Liver (tissue), 3 donors: ENCODE measurements at regions not wholly inside any gene's neighbourhood (a gene's known extent, or its start where the extent isn't known, plus 50 kb on each side); places are given as distances from the start of the nearest gene placed in this dataset.

Experiments
- EGR1 ChIP-seq, 2 donors: IDR thresholded peaks; 2 replicates each; pipeline ENCODE4 v1.6.1; 2016 to 2018; ENCODE audit warnings: antibody characterized with exemption in 2 of 2, low read depth in 2 of 2
- GABPA ChIP-seq, 2 donors: IDR thresholded peaks in 1 of 2; conservative IDR thresholded peaks in 1 of 2; 2 replicates each; pipeline ENCODE4 v1.6.1; 2016; ENCODE audit warnings: antibody characterized with exemption in 2 of 2, mild to moderate bottlenecking in 1 of 2, moderate library complexity in 1 of 2
- JUND ChIP-seq, 2 donors: IDR thresholded peaks; 2 replicates each; pipeline ENCODE4 v1.6.1; 2016; ENCODE audit warnings: antibody characterized with exemption in 2 of 2
- RAD21 ChIP-seq, 2 donors: IDR thresholded peaks; 2 replicates each; pipeline ENCODE4 v1.6.1; 2016; ENCODE audit warnings: antibody characterized with exemption in 2 of 2, mild to moderate bottlenecking in 2 of 2
- SP1 ChIP-seq: IDR thresholded peaks from 2 replicates; pipeline ENCODE4 v1.6.1; 2018; ENCODE audit warnings: antibody characterized with exemption, mild to moderate bottlenecking
- TAF1 ChIP-seq: conservative IDR thresholded peaks from 2 replicates; pipeline ENCODE4 v1.6.1; 2016; ENCODE audit warnings: antibody characterized with exemption, mild to moderate bottlenecking
- YY1 ChIP-seq: IDR thresholded peaks from 2 replicates; pipeline ENCODE4 v1.6.1; 2016; ENCODE audit warnings: antibody characterized with exemption, mild to moderate bottlenecking
- TF ChIP-seq, protein P1 (sequence below): IDR thresholded peaks from 2 replicates; pipeline ENCODE4 v1.6.1; 2016; ENCODE audit warnings: antibody characterized with exemption, mild to moderate bottlenecking
- TF ChIP-seq, protein P2 (sequence below): fragments of 150-350 bp; IDR thresholded peaks from 2 replicates; pipeline ENCODE4 v1.5.1; 2017; ENCODE audit warnings: improper control_type of control experiment, low read depth, low read length; ENCODE audit not compliant: missing input control
- TF ChIP-seq, protein P3 (sequence below): IDR thresholded peaks from 2 replicates; pipeline ENCODE4 v1.6.1; 2016; ENCODE audit warnings: antibody characterized with exemption
- TF ChIP-seq, protein P4 (sequence below): IDR thresholded peaks from 2 replicates; pipeline ENCODE4 v1.6.1; 2016; ENCODE audit warnings: antibody characterized with exemption
- TF ChIP-seq, protein P5 (sequence below): IDR thresholded peaks from 2 replicates; pipeline ENCODE4 v1.6.1; 2016; ENCODE audit warnings: antibody characterized with exemption
- donor health status: healthy.
- donor health status: healthy.

DNA sequence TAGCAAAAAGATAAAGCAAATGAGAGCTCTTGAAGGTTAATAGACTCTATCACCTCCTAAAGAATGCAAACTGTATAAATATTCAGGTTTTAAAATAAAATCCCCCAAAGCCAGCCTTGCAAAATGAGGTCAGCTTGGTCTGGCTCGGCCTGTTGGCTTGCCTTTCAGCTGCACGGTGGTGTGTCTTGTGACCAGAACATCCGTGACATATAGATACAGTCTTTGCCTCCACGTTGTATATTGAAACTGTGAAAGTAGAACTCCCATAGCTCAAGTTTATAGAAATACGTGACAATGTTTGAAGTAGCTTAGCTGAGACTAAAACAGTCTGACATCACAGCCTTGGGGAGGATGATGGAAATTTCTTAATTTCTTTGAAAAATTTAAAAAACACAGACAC, 236.6 kb upstream of the MYOCD start:
- TF ChIP-seq, protein P1, sequence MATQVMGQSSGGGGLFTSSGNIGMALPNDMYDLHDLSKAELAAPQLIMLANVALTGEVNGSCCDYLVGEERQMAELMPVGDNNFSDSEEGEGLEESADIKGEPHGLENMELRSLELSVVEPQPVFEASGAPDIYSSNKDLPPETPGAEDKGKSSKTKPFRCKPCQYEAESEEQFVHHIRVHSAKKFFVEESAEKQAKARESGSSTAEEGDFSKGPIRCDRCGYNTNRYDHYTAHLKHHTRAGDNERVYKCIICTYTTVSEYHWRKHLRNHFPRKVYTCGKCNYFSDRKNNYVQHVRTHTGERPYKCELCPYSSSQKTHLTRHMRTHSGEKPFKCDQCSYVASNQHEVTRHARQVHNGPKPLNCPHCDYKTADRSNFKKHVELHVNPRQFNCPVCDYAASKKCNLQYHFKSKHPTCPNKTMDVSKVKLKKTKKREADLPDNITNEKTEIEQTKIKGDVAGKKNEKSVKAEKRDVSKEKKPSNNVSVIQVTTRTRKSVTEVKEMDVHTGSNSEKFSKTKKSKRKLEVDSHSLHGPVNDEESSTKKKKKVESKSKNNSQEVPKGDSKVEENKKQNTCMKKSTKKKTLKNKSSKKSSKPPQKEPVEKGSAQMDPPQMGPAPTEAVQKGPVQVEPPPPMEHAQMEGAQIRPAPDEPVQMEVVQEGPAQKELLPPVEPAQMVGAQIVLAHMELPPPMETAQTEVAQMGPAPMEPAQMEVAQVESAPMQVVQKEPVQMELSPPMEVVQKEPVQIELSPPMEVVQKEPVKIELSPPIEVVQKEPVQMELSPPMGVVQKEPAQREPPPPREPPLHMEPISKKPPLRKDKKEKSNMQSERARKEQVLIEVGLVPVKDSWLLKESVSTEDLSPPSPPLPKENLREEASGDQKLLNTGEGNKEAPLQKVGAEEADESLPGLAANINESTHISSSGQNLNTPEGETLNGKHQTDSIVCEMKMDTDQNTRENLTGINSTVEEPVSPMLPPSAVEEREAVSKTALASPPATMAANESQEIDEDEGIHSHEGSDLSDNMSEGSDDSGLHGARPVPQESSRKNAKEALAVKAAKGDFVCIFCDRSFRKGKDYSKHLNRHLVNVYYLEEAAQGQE, result no peak
- TF ChIP-seq, protein P2, sequence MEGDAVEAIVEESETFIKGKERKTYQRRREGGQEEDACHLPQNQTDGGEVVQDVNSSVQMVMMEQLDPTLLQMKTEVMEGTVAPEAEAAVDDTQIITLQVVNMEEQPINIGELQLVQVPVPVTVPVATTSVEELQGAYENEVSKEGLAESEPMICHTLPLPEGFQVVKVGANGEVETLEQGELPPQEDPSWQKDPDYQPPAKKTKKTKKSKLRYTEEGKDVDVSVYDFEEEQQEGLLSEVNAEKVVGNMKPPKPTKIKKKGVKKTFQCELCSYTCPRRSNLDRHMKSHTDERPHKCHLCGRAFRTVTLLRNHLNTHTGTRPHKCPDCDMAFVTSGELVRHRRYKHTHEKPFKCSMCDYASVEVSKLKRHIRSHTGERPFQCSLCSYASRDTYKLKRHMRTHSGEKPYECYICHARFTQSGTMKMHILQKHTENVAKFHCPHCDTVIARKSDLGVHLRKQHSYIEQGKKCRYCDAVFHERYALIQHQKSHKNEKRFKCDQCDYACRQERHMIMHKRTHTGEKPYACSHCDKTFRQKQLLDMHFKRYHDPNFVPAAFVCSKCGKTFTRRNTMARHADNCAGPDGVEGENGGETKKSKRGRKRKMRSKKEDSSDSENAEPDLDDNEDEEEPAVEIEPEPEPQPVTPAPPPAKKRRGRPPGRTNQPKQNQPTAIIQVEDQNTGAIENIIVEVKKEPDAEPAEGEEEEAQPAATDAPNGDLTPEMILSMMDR, result no peak
- TF ChIP-seq YY1 (no peak), RAD21 (IDR thresholded peaks at IDR 0.05) (no peak), EGR1 (IDR thresholded peaks at IDR 0.05; ENCODE audit: low read depth in 2 of 2) (no peak), GABPA (IDR thresholded peaks at IDR 0.05 in 1 of 2, conservative IDR thresholded peaks at IDR 0.05 in 1 of 2) (no peak), TAF1 (no peak), JUND (IDR thresholded peaks at IDR 0.05) (no peak), SP1 (no peak)
- TF ChIP-seq, protein P3, sequence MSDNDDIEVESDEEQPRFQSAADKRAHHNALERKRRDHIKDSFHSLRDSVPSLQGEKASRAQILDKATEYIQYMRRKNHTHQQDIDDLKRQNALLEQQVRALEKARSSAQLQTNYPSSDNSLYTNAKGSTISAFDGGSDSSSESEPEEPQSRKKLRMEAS, result no peak
- TF ChIP-seq, protein P4, sequence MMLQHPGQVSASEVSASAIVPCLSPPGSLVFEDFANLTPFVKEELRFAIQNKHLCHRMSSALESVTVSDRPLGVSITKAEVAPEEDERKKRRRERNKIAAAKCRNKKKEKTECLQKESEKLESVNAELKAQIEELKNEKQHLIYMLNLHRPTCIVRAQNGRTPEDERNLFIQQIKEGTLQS, result no peak
- TF ChIP-seq, protein P5, sequence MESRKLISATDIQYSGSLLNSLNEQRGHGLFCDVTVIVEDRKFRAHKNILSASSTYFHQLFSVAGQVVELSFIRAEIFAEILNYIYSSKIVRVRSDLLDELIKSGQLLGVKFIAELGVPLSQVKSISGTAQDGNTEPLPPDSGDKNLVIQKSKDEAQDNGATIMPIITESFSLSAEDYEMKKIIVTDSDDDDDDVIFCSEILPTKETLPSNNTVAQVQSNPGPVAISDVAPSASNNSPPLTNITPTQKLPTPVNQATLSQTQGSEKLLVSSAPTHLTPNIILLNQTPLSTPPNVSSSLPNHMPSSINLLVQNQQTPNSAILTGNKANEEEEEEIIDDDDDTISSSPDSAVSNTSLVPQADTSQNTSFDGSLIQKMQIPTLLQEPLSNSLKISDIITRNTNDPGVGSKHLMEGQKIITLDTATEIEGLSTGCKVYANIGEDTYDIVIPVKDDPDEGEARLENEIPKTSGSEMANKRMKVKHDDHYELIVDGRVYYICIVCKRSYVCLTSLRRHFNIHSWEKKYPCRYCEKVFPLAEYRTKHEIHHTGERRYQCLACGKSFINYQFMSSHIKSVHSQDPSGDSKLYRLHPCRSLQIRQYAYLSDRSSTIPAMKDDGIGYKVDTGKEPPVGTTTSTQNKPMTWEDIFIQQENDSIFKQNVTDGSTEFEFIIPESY, result no peak
